ENCODE measurements at regions not wholly inside any gene's neighbourhood (a gene's known extent, or its start where the extent isn't known, plus 50 kb on each side); places are given as distances from the start of the nearest gene placed in this dataset.

DNA sequence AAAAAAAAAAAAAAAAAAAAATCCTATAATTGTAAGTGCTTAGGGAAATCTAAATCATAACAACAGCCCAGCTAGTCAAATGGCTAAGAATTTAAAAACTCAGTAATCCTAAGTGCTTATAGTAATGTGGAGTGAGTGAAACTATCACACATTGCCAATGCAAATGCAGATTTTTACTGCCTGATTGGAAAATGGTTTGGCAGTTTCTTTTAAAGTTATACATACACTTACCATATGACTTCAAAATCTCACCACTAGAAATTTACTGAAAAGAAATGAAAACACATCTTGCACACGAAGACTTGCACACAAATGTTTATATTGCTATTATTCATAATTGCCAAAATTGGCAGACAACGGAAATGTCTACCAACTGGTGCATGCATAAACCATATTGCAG, 51.3 kb upstream of the STXBP6 start:
- no peak for DNase-seq (ENCODE audit: low read depth in 2 of 2)

All from stimulated activated CD4-positive, alpha-beta T cell treated with anti-CD3 and anti-CD28 coated beads, Interleukin-1b, Interleukin-23, amount 100 ng/mL, for 4 hours (primary cell).